ENCODE measurements at regions not wholly inside any gene's neighbourhood (a gene's known extent, or its start where the extent isn't known, plus 50 kb on each side); places are given as distances from the start of the nearest gene placed in this dataset.

DNA sequence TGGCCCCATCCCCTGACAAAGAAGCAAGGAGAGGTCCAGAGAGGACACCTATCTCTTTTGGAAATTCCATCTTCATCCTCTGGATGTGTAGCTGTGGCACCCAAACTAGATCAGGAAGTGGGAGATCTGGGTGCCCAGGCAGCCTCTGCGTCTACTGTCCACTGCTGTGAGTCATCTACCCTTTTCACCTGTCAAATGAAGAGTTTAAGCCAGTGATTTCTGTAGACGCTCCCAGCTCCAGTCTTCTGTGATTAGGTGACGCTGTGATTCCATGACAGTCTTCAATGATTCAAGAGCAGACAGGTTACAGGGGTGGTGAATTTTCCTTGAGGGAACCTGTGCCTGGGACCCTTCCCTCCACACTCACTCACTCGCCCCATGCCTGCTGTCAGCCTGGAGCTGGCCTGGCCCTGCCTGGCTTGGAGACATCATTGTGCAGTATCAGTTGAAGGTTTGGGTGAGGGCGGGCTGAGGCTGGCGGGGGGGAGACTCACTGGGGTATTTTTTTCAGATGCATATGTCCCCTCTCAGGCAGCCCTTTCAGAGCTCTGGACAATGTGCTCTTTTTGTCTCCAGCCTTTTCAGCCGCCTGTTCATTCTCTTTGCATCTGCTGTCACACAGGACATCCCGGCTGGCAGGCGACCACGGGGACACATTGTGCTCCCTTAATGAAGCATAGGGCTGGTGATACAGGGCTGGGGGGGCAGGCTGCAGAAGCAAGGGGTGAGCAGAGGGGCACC is 56.8 kb upstream of the PARP11 start:
- no peak for DNase-seq (ENCODE audit: low read depth in 1 of 2, low spot score in 1 of 2)

DNA sequence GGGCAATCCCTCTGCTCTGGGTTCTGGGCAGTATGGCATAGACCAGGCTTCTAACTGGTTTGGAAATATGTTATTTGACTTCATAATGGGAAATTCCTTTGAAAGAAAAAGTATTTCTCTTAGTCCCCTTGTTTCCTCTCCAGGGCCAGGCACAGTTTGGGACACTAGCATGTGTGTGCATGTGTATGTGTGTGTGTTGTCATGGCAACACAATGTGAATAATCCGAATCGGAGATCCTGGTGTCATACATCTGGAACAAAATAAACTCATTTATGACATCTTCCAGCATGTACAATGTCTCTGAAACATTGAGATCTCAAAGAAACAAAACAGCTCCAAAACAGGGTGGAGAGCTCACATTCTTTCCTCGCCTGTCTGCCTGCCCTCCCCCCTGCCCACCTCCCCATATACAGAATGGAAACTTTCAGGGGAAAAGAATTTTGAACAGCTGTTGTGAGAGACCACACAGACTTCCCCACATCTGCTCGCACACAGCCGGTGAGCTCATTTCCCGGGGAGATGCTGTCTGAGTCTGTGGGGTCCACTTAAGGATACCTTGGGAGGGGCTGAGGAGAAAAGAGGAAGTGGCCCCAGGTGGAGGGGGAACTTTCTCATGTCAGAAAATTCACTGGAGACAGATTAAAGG is 55.5 kb upstream of the PARP11 start:
- DNase-seq (ENCODE audit: low read depth in 1 of 2, low spot score in 1 of 2) = no peak

- no peak for DNase-seq (ENCODE audit: low read depth in 1 of 2, low spot score in 1 of 2)
Measured at GRCh38 chr12:3925621-3926020, 52.4 kb upstream of the PARP11 start.

- no peak for DNase-seq (ENCODE audit: low read depth in 1 of 2, low spot score in 1 of 2)
Measured at GRCh38 chr12:3924761-3925160, 51.6 kb upstream of the PARP11 start.

- DNase-seq (ENCODE audit: low read depth in 1 of 2, low spot score in 1 of 2) = no peak
Measured at GRCh38 chr12:3923021-3923420, 49.8 kb upstream of the PARP11 start.

Data from activated CD4-positive, alpha-beta T cell treated with anti-CD3 and anti-CD28 coated beads, Interleukin-2, amount 50 U/mL, for 24 hours (primary cell).